ENCODE measurements at regions not wholly inside any gene's neighbourhood (a gene's known extent, or its start where the extent isn't known, plus 50 kb on each side); places are given as distances from the start of the nearest gene placed in this dataset.

DNA sequence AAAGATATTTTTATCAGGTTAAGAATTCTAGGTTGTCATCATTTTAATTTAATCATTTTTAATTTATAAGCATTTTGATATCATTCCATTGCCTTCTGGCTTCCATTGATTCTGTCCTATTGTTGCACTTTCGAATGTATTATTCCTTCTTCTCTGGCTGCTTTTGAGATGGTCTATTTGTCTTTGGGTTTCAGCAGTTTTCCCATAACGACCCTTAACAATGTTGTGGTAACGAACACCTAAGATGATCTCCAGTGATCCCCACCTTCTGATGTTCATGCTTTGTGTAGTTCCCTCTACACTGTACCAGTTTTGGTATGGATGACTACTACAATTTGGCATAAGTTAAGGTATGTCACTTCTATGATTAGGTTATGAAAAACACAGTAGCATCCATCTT is 59.9 kb downstream of the MINAR1 start:
- no peak overlapping the region for H3K4me3 ChIP-seq (ENCODE audit: control insufficient read depth in 1 of 2, extremely low read depth in 1 of 2, low read length in 1 of 2)
- ATAC-seq (replicated peaks in 1 of 4) (no peak), DNase-seq (no peak)
- H3K27me3 ChIP-seq (replicated peaks in 1 of 2; ENCODE audit: control insufficient read depth in 2 of 2, extremely low read depth in 1 of 2, insufficient read depth in 2 of 2, low read length in 1 of 2), result peaks cover 3 to 13% of the 10 kb centered on the region in 2 experiments
- Mint-ChIP-seq H3K9me3 (peaks cover 0 to 6% (median 0%) of the 10 kb centered on the region in 3 donors), H3K4me1 (no peaks in the 10 kb centered on the region), H3K4me3 (no peak overlapping the region), H3K36me3 (no peaks in the 10 kb centered on the region), H3K27ac (no peak overlapping the region), H3K27me3 (peaks cover 21 to 26% of the 10 kb centered on the region in 2 donors)
- H3K36me3 ChIP-seq (ENCODE audit: control insufficient read depth in 2 of 2, extremely low read depth in 1 of 2, insufficient read depth in 1 of 2, low read length in 1 of 2), result no peaks in the 10 kb centered on the region
- no CpG with 5 or more reads among the region's 3 CpGs for WGBS (ENCODE audit: insufficient coverage)
- no peaks in the 10 kb centered on the region for H3K9me3 ChIP-seq
- no peaks in the 10 kb centered on the region for H3K4me1 ChIP-seq (ENCODE audit: control insufficient read depth in 1 of 2, extremely low read depth in 1 of 2, insufficient read depth in 2 of 2, low read length in 2 of 2)
- H3K27ac ChIP-seq (ENCODE audit: low read length), result no peak overlapping the region
- CTCF ChIA-PET, result no interaction called here
- POLR2A ChIA-PET, result no interaction called here

DNA sequence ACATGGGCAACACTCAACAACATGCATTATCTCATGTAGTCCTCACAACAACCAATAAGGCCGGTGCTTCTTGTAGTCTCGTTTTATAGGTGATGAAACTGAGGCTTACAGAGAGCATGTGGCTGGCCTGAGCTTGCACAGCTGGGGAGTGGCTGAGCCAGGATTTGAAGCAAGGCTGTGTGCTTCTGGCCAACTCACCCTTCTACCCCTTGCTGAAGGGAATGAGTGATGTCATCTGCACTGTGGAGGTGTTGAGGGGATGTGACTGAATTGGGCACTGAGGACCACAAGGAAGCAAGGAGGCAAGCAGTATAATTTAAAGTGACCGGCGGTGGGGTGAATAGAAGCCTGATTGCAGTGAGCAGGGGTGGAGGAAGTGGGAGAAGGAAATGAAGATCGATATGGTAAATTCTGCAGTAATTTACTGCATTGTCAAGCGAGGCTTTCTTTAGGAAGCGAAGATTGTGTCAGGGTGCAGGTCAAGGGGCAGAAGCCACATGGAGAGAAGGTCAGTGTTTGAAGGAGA is 62.3 kb downstream of the MINAR1 start:
- Mint-ChIP-seq H3K9me3 (peaks cover 0 to 6% (median 0%) of the 10 kb centered on the region in 3 donors), H3K27ac (no peak overlapping the region), H3K4me3 (no peak overlapping the region), H3K4me1 (no peaks in the 10 kb centered on the region), H3K36me3 (no peaks in the 10 kb centered on the region), H3K27me3 (peaks cover 21 to 31% of the 10 kb centered on the region in 2 donors)
- DNase-seq, result no peak
- Histone ChIP-seq H3K27ac (ENCODE audit: low read length) (no peak overlapping the region), H3K4me3 (ENCODE audit: control insufficient read depth in 1 of 2, extremely low read depth in 1 of 2, low read length in 1 of 2) (no peak overlapping the region), H3K27me3 (replicated peaks in 1 of 2; ENCODE audit: control insufficient read depth in 2 of 2, extremely low read depth in 1 of 2, insufficient read depth in 2 of 2, low read length in 1 of 2) (peaks cover 3 to 15% of the 10 kb centered on the region in 2 experiments), H3K36me3 (ENCODE audit: control insufficient read depth in 2 of 2, extremely low read depth in 1 of 2, insufficient read depth in 1 of 2, low read length in 1 of 2) (no peaks in the 10 kb centered on the region), H3K9me3 (no peaks in the 10 kb centered on the region), H3K4me1 (ENCODE audit: control insufficient read depth in 1 of 2, extremely low read depth in 1 of 2, insufficient read depth in 2 of 2, low read length in 2 of 2) (no peaks in the 10 kb centered on the region)
- ChIA-PET POLR2A (no interaction called here), CTCF (no interaction called here)
- ATAC-seq (replicated peaks in 1 of 4), result no peak
- 64% methylated on average over 5 of the region's 7 CpGs for WGBS (ENCODE audit: insufficient coverage)

DNA sequence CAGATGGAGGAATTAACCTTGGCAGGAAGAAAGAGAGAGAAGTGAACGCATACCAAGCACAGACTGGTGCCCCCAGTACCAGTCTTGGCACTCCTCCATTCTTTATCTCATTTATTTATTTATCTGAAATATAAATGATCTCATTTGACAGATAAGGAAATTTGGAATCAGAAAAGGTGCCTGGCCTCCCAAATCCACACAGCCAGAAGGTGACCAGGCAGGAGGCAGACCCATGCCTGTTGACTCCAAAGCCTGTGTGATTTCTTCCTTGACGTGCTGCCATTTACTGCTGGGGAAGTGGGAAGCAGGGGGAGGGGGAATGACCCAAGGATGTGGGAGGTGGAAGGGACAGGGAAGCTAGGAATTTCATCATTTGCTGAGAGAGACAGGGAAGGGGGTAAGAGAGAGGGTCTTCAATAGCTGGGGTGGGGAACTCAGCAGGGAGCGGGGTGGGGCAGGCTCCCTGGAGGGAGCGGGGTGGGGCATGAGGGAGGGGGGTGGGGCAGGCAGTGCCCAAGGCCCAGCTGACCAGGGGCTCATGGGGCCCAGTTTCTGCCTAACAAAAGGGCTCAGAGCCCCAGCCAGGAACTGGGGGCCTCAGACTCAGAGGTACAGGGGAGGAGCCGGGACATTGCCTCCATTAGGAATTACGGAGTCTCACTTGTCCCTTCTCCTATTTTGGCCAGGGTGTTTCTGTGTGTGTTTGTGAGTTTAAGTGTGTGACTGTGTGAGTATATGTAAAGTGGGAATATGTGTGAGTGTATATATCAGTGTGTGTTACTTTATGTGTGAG is 63.0 kb downstream of the MINAR1 start:
- ATAC-seq (replicated peaks in 1 of 4), result no peak
- DNase-seq, result no peak
- H3K4me1 Mint-ChIP-seq, result no peaks in the 10 kb centered on the region
- 89% methylated on average over 3 of the region's 6 CpGs for WGBS (ENCODE audit: insufficient coverage)
- H3K27me3 ChIP-seq (replicated peaks in 1 of 2; ENCODE audit: control insufficient read depth in 2 of 2, extremely low read depth in 1 of 2, insufficient read depth in 2 of 2, low read length in 1 of 2), result peaks cover 3 to 15% of the 10 kb centered on the region in 2 experiments
- H3K27me3 Mint-ChIP-seq, result peaks cover 21 to 31% of the 10 kb centered on the region in 2 donors
- H3K4me3 ChIP-seq (ENCODE audit: control insufficient read depth in 1 of 2, extremely low read depth in 1 of 2, low read length in 1 of 2), result no peak overlapping the region
- no peak overlapping the region for H3K27ac Mint-ChIP-seq
- POLR2A ChIA-PET, result no interaction called here
- no peaks in the 10 kb centered on the region for H3K4me1 ChIP-seq (ENCODE audit: control insufficient read depth in 1 of 2, extremely low read depth in 1 of 2, insufficient read depth in 2 of 2, low read length in 2 of 2)
- H3K36me3 ChIP-seq (ENCODE audit: control insufficient read depth in 2 of 2, extremely low read depth in 1 of 2, insufficient read depth in 1 of 2, low read length in 1 of 2), result no peaks in the 10 kb centered on the region
- peaks cover 0 to 6% (median 0%) of the 10 kb centered on the region in 3 donors for H3K9me3 Mint-ChIP-seq
- H3K36me3 Mint-ChIP-seq, result no peaks in the 10 kb centered on the region
- no peak overlapping the region for H3K4me3 Mint-ChIP-seq
- no peaks in the 10 kb centered on the region for H3K9me3 ChIP-seq
- no peak overlapping the region for H3K27ac ChIP-seq (ENCODE audit: low read length)
- CTCF ChIA-PET, result no interaction called here

DNA sequence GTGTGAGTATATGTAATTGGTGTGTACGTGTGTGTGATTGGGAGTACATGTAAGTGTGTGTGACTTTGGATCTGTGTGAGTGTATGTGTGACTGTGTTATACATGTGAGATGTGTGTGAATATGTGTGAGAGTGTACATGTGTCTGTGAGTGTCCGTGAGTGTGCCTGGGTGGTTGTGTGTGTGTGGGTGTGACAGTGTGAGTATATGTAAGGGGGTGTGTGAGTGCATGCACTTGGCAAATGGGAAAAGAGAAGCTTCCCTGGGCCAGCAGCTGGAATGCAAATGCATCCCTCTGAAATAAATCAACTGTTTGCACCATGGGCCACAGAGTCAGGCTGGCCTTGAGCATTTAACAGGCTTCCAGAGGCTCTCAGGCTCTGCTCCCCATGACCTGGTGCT is 63.6 kb downstream of the MINAR1 start:
- Histone ChIP-seq H3K4me1 (ENCODE audit: control insufficient read depth in 1 of 2, extremely low read depth in 1 of 2, insufficient read depth in 2 of 2, low read length in 2 of 2) (no peaks in the 10 kb centered on the region), H3K9me3 (no peaks in the 10 kb centered on the region), H3K27me3 (replicated peaks in 1 of 2; ENCODE audit: control insufficient read depth in 2 of 2, extremely low read depth in 1 of 2, insufficient read depth in 2 of 2, low read length in 1 of 2) (peaks cover 3 to 15% of the 10 kb centered on the region in 2 experiments), H3K36me3 (ENCODE audit: control insufficient read depth in 2 of 2, extremely low read depth in 1 of 2, insufficient read depth in 1 of 2, low read length in 1 of 2) (no peaks in the 10 kb centered on the region), H3K27ac (ENCODE audit: low read length) (no peak overlapping the region), H3K4me3 (ENCODE audit: control insufficient read depth in 1 of 2, extremely low read depth in 1 of 2, low read length in 1 of 2) (no peak overlapping the region)
- CTCF ChIA-PET, result no interaction called here
- Mint-ChIP-seq H3K4me1 (no peaks in the 10 kb centered on the region), H3K9me3 (peaks cover 0 to 6% (median 0%) of the 10 kb centered on the region in 3 donors), H3K4me3 (no peak overlapping the region), H3K27ac (no peak overlapping the region), H3K36me3 (no peaks in the 10 kb centered on the region), H3K27me3 (peaks cover 21 to 35% of the 10 kb centered on the region in 2 donors)
- no peak for ATAC-seq (replicated peaks in 1 of 4)
- POLR2A ChIA-PET, result no interaction called here
- 100% methylated on average over 2 of the region's 2 CpGs for WGBS (ENCODE audit: insufficient coverage)
- no peak for DNase-seq

DNA sequence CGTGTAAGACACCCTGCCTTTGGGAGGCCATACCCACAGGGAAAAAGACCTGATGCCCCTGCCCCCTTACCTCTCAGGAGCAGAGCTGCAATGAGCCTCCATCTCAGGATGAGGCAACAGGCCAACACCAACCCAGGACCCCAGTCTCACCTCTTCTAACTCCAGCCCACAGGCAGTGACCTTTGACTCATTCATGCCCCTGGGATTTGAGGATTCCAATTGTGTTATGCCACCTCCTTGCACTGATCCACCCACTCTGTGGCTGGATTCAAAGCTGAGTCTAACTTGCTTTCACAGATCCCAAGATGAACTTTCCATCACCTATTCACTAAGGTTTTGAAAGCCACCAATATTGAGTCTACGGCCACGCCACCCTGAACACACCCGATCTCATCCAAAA is 64.7 kb downstream of the MINAR1 start:
- H3K27ac ChIP-seq (ENCODE audit: low read length), result no peak overlapping the region
- ATAC-seq (replicated peaks in 1 of 4) (no peak), DNase-seq (no peak)
- Mint-ChIP-seq H3K27me3 (peaks cover 21 to 35% of the 10 kb centered on the region in 2 donors), H3K4me3 (no peak overlapping the region), H3K4me1 (no peaks in the 10 kb centered on the region), H3K36me3 (no peaks in the 10 kb centered on the region), H3K27ac (no peak overlapping the region), H3K9me3 (peaks cover 0 to 6% (median 0%) of the 10 kb centered on the region in 3 donors)
- no peaks in the 10 kb centered on the region for H3K36me3 ChIP-seq (ENCODE audit: control insufficient read depth in 2 of 2, extremely low read depth in 1 of 2, insufficient read depth in 1 of 2, low read length in 1 of 2)
- no peaks in the 10 kb centered on the region for H3K9me3 ChIP-seq
- ChIA-PET POLR2A (no interaction called here), CTCF (no interaction called here)
- H3K4me1 ChIP-seq (ENCODE audit: control insufficient read depth in 1 of 2, extremely low read depth in 1 of 2, insufficient read depth in 2 of 2, low read length in 2 of 2), result no peaks in the 10 kb centered on the region
- no peak overlapping the region for H3K4me3 ChIP-seq (ENCODE audit: control insufficient read depth in 1 of 2, extremely low read depth in 1 of 2, low read length in 1 of 2)
- H3K27me3 ChIP-seq (replicated peaks in 1 of 2; ENCODE audit: control insufficient read depth in 2 of 2, extremely low read depth in 1 of 2, insufficient read depth in 2 of 2, low read length in 1 of 2), result peaks cover 3 to 15% of the 10 kb centered on the region in 2 experiments
- WGBS (ENCODE audit: insufficient coverage), result 90% methylated on average over 2 of the region's 4 CpGs

DNA sequence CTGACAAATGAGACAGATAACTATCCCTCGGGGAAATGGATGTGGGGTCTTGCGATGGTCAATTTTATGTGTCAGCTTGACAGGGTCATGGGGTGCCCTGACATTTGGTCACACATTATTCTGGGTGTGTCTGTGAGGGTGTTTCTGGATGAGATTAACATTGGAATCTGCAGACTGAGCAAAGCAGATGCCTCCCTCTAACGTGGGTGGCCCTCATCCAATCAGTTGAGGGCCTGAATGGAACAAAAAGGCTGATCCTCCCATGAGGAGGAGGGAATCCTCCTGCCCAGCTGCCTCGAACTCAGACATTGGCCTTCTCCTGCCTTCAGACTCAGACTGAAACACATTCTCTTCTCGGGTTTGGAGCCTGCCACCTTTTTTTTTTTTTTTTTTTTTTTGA is 69.0 kb downstream of the MINAR1 start:
- CTCF ChIA-PET, result no interaction called here
- no peak for ATAC-seq (replicated peaks in 1 of 4)
- H3K27ac Mint-ChIP-seq, result no peak overlapping the region
- H3K4me1 ChIP-seq (ENCODE audit: control insufficient read depth in 1 of 2, extremely low read depth in 1 of 2, insufficient read depth in 2 of 2, low read length in 2 of 2), result no peaks in the 10 kb centered on the region
- 59% methylated on average over 4 of the region's 5 CpGs for WGBS (ENCODE audit: insufficient coverage)
- H3K9me3 ChIP-seq, result no peaks in the 10 kb centered on the region
- no peaks in the 10 kb centered on the region for H3K4me1 Mint-ChIP-seq
- H3K9me3 Mint-ChIP-seq, result no peaks in the 10 kb centered on the region
- peaks cover 2 to 4% of the 10 kb centered on the region in 2 experiments for H3K27me3 ChIP-seq (replicated peaks in 1 of 2; ENCODE audit: control insufficient read depth in 2 of 2, extremely low read depth in 1 of 2, insufficient read depth in 2 of 2, low read length in 1 of 2)
- H3K4me3 ChIP-seq (ENCODE audit: control insufficient read depth in 1 of 2, extremely low read depth in 1 of 2, low read length in 1 of 2), result no peak overlapping the region
- POLR2A ChIA-PET, result no interaction called here
- DNase-seq, result no peak
- no peak overlapping the region for H3K4me3 Mint-ChIP-seq
- H3K27ac ChIP-seq (ENCODE audit: low read length), result no peak overlapping the region
- peaks cover 0 to 15% of the 10 kb centered on the region in 2 donors for H3K27me3 Mint-ChIP-seq
- no peaks in the 10 kb centered on the region for H3K36me3 Mint-ChIP-seq
- no peaks in the 10 kb centered on the region for H3K36me3 ChIP-seq (ENCODE audit: control insufficient read depth in 2 of 2, extremely low read depth in 1 of 2, insufficient read depth in 1 of 2, low read length in 1 of 2)

Data from T-cell (primary cell).